Superior temporal gyrus (tissue), 1 donor: ENCODE measurements at regions not wholly inside any gene's neighbourhood (a gene's known extent, or its start where the extent isn't known, plus 50 kb on each side); places are given as distances from the start of the nearest gene placed in this dataset.
A peak's percentile ranks its signal among the peaks of the same experiment; 100 is the strongest.

Source experiments
- DNase-seq: peaks from one replicate; pipeline ENCODE4 v3.0.0-alpha.2; 2016; ENCODE audit errors: extremely low spot score

GRCh38 chr3:117708601-117709000, 999.0 kb downstream of the TUSC7 start:
- DNase-seq, result no peak

- no peak for DNase-seq
These were observed 999.5 kb downstream of the TUSC7 start for GRCh38 chr3:117709108-117709507.

GRCh38 chr3:117710501-117710900, 1000.9 kb downstream of the TUSC7 start:
- DNase-seq, result no peak

- DNase-seq, result peak; percentile 78
These were observed 1009.8 kb downstream of the TUSC7 start for GRCh38 chr3:117719316-117719926.

DNA sequence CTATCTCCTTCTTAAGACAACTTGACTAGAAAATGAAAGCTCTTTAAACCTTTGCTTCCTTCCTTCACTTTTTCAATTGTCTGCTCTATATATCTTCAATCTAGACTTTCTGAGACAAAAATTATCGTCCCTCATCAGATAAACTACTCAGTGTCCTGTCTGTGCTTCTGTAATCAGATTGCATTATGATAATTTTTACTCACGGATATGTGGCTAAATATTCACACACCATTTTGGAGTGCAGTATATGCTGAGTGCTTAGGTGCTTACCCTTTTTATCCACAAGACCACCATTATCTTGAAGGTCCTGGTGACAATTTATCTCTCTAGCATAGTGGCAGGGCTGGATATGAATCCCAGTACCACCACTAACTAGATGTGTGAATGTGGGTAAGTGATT, 1012.3 kb downstream of the TUSC7 start:
- no peak for DNase-seq

DNA sequence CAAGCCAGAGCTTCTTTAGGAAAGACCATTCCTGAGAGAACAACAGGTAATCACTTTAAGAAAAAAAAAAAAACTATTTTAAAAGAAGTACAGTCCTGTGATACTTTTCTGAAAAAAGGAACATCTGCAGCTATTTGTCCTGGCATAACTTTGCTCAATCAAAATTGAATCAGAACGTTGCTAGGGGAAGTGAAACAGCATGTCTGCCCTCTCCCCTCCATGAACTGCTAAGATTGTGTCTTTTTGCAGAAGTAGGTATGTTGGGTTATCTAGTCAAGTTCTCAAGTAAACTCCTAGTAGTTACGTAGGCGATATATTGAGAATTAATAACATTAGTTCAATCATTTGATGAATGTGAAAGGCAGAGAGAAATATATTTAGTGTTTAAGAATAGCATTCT, 1013.3 kb downstream of the TUSC7 start:
- DNase-seq, result no peak

DNA sequence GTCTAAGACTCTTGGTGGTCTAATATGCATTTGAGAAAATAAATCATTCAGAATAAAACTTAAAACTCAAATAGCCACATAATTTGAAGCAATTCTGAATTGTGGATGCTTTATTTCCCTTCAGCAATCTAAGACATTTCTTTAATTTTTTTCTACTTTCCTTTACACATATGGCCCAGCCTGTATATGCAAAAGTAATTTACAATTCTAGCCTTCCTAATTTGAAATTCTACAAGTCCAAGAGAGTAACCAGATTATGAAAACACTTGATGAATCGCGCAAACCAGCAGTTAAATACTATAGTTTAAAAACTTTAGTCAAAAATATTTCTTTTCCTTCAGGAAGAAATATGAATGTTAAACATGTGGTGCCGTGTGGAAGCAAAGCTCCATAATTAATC, 1014.2 kb downstream of the TUSC7 start:
- DNase-seq, result no peak

- DNase-seq, result no peak
These were observed 1015.7 kb downstream of the TUSC7 start for GRCh38 chr3:117725314-117725713.

GRCh38 chr3:117726776-117727175, 1017.2 kb downstream of the TUSC7 start:
- DNase-seq, result no peak

GRCh38 chr3:117728226-117728625, 1018.6 kb downstream of the TUSC7 start:
- no peak for DNase-seq

DNA sequence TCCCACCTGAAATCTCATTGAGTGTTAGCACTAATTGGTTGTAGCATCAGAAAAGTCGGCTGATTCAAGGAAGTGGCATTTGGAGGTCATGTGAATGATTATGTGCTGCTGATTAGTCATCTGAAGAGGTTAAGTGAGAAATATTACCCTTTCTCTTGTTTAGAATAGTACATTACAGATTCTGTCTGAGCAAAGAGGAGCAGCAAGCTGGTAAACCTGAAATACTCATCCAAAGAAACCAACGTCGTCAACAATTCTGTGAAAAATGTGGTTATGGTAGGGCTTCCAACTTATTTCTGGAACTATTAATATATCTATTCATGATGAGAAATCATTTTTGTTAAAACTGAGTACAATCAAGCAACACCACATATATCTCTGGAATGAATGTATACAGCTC, 1024.9 kb downstream of the TUSC7 start:
- DNase-seq, result no peak

- no peak for DNase-seq
These were observed 1026.0 kb downstream of the TUSC7 start for GRCh38 chr3:117735481-117736101.

DNA sequence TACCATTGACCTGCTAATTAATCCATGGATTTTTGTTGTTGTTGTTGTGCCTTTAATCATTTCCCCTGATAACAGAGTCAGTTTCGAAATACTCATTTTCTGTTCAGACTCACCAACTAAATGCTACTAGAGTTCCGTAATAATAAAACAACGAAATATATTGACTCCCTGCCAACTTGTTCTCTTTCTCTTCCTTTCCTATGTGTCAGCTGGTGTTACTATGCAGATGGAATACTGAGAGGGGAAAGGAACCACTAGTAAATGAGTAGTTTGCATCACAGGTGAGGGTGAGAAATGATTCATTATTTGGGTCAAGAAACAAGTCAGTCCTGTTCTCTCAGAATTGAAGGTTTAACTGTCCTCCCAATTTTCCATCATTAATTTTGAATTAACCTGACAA, 1027.3 kb downstream of the TUSC7 start:
- DNase-seq, result no peak

- no peak for DNase-seq
These were observed 1034.4 kb downstream of the TUSC7 start for GRCh38 chr3:117743993-117744392.

GRCh38 chr3:117744935-117745334, 1035.4 kb downstream of the TUSC7 start:
- DNase-seq, result no peak

DNA sequence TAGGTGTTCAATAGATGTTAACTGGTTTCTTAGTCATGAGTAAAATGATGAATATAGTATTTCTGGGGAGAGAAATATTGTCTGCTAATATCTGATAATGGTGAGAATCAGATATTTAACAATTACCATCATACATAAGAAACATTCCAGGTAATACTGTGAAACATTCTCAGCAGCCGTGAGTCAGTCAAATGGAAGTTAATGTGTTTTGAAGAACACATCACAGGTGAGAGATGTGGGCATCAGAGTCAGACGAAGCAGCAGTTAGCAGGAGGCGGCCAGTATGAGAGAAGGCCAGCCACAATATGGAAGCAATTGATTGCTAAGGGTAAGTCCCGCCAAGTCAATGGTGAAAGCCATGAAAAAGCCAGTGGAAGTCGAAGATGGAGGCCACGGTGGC, 1035.9 kb downstream of the TUSC7 start:
- no peak for DNase-seq

- DNase-seq, result no peak
These were observed 1036.5 kb downstream of the TUSC7 start for GRCh38 chr3:117746066-117746465.

DNA sequence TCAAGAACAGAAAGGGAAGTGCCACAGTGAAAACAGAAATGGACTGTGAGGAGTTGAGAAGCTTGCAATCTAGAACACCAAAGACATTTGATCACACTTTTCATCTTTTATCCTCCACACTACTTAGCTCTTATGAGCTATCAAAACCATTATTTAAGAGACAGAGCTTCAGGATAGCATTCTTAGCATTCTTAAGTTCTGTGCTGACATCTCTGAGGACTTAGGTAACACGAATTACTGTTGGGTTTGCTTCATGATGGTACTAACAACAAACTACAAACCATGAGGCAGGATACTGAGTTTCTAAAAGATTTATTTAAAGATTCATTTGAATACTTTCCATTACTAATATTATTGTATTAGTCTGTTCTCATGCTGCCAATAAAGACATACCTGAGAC, 1038.6 kb downstream of the TUSC7 start:
- DNase-seq, result no peak

GRCh38 chr3:117750674-117751269, 1041.2 kb downstream of the TUSC7 start:
- DNase-seq, result no peak

- peak; percentile 87 for DNase-seq
These were observed 1042.1 kb downstream of the TUSC7 start for GRCh38 chr3:117751651-117752050.

- no peak for DNase-seq
These were observed 1043.6 kb downstream of the TUSC7 start for GRCh38 chr3:117752984-117753717.

- no peak for DNase-seq
These were observed 1044.5 kb downstream of the TUSC7 start for GRCh38 chr3:117754058-117754457.

DNA sequence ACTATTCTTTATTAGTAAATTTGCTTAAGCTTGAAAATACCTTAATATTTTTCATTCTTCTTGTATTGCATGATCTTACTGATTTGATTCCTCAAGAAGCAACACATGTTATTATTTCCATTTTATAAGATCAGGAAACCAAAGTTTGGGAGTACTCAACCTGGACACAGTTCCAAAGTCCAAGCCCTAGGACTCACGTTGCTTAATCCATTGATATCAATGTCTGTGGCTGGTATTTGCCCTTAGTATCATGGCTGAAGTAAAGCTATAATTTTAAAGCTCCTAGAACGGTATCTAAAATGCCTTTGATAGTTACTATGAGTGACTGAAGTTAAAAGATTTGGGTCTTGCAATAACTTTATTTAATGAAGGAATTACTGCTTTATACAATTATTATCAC, 1045.3 kb downstream of the TUSC7 start:
- DNase-seq, result no peak
